ENCODE measurements at regions not wholly inside any gene's neighbourhood (a gene's known extent, or its start where the extent isn't known, plus 50 kb on each side); places are given as distances from the start of the nearest gene placed in this dataset.
"Not testable (repeated sequence)": the region's sequence is repeated elsewhere in the genome, so short reads cannot be mapped to it uniquely, and the experiment has no call there.

- no peak for DNase-seq (ENCODE audit: insufficient read length, low spot score)
- TF ChIP-seq POU2F2 (IDR thresholded peaks at IDR 0.05; ENCODE audit: low read depth, low read length) (no peak), PAX5 (IDR thresholded peaks at IDR 0.05; ENCODE audit: insufficient read depth, low read length, severe bottlenecking) (no peak), POLR2AphosphoS5 (IDR thresholded peaks at IDR 0.05; ENCODE audit: low read depth, low read length) (no peak), TAF1 (IDR thresholded peaks at IDR 0.05; ENCODE audit: low read depth, low read length) (no peak), SPI1 (IDR thresholded peaks at IDR 0.05; ENCODE audit: low read depth, low read length) (no peak), POLR2A (IDR thresholded peaks at IDR 0.05; ENCODE audit: low read depth, low read length) (no peak)
- FAIRE-seq = no peak
These were observed 476.8 kb upstream of the CDH11 start for GRCh38 chr16:65598621-65599020.

- FAIRE-seq (no peak), DNase-seq (ENCODE audit: insufficient read length, low spot score) (no peak)
- TF ChIP-seq SPI1 (IDR thresholded peaks at IDR 0.05; ENCODE audit: low read depth, low read length) = no peak
- no peak for TF ChIP-seq TAF1 (IDR thresholded peaks at IDR 0.05; ENCODE audit: low read depth, low read length)
- TF ChIP-seq PAX5 (IDR thresholded peaks at IDR 0.05; ENCODE audit: insufficient read depth, low read length, severe bottlenecking) = no peak
- no peak for TF ChIP-seq POU2F2 (IDR thresholded peaks at IDR 0.05; ENCODE audit: low read depth, low read length)
- no peak for TF ChIP-seq POLR2AphosphoS5 (IDR thresholded peaks at IDR 0.05; ENCODE audit: low read depth, low read length)
- TF ChIP-seq POLR2A (IDR thresholded peaks at IDR 0.05; ENCODE audit: low read depth, low read length) = no peak
These were observed 461.6 kb upstream of the CDH11 start for GRCh38 chr16:65583498-65583897.

- no peak for DNase-seq (ENCODE audit: insufficient read length, low spot score)
- TF ChIP-seq TAF1 (IDR thresholded peaks at IDR 0.05; ENCODE audit: low read depth, low read length) = no peak
- no peak for TF ChIP-seq POU2F2 (IDR thresholded peaks at IDR 0.05; ENCODE audit: low read depth, low read length)
- TF ChIP-seq POLR2AphosphoS5 (IDR thresholded peaks at IDR 0.05; ENCODE audit: low read depth, low read length) = no peak
- TF ChIP-seq SPI1 (IDR thresholded peaks at IDR 0.05; ENCODE audit: low read depth, low read length) = no peak
- no peak for FAIRE-seq
These were observed 457.2 kb upstream of the CDH11 start for GRCh38 chr16:65579050-65579449.

- DNase-seq (ENCODE audit: insufficient read length, low spot score) = no peak
- FAIRE-seq = no peak
- TF ChIP-seq PAX5 (IDR thresholded peaks at IDR 0.05; ENCODE audit: insufficient read depth, low read length, severe bottlenecking) (no peak), POLR2A (IDR thresholded peaks at IDR 0.05; ENCODE audit: low read depth, low read length) (no peak)
These were observed 454.8 kb upstream of the CDH11 start for GRCh38 chr16:65576631-65577030.

- FAIRE-seq (no peak), DNase-seq (ENCODE audit: insufficient read length, low spot score) (no peak)
- TF ChIP-seq POLR2A (IDR thresholded peaks at IDR 0.05; ENCODE audit: low read depth, low read length) (no peak), PAX5 (IDR thresholded peaks at IDR 0.05; ENCODE audit: insufficient read depth, low read length, severe bottlenecking) (no peak), SPI1 (IDR thresholded peaks at IDR 0.05; ENCODE audit: low read depth, low read length) (no peak), TAF1 (IDR thresholded peaks at IDR 0.05; ENCODE audit: low read depth, low read length) (no peak), POLR2AphosphoS5 (IDR thresholded peaks at IDR 0.05; ENCODE audit: low read depth, low read length) (no peak), POU2F2 (IDR thresholded peaks at IDR 0.05; ENCODE audit: low read depth, low read length) (no peak)
These were observed 454.3 kb upstream of the CDH11 start for GRCh38 chr16:65576139-65576538.

GRCh38 chr16:65574326-65574966 lies 452.6 kb upstream of the CDH11 start:
- TF ChIP-seq SPI1 (IDR thresholded peaks at IDR 0.05; ENCODE audit: low read depth, low read length) (no peak), POU2F2 (IDR thresholded peaks at IDR 0.05; ENCODE audit: low read depth, low read length) (no peak), POLR2A (IDR thresholded peaks at IDR 0.05; ENCODE audit: low read depth, low read length) (no peak), PAX5 (IDR thresholded peaks at IDR 0.05; ENCODE audit: insufficient read depth, low read length, severe bottlenecking) (no peak), TAF1 (IDR thresholded peaks at IDR 0.05; ENCODE audit: low read depth, low read length) (no peak), POLR2AphosphoS5 (IDR thresholded peaks at IDR 0.05; ENCODE audit: low read depth, low read length) (no peak)
- DNase-seq (ENCODE audit: insufficient read length, low spot score) (no peak), FAIRE-seq (no peak)

GRCh38 chr16:65572156-65572555 lies 450.3 kb upstream of the CDH11 start:
- FAIRE-seq (no peak), DNase-seq (ENCODE audit: insufficient read length, low spot score) (no peak)
- TF ChIP-seq POLR2AphosphoS5 (IDR thresholded peaks at IDR 0.05; ENCODE audit: low read depth, low read length) (no peak), POU2F2 (IDR thresholded peaks at IDR 0.05; ENCODE audit: low read depth, low read length) (no peak)

GRCh38 chr16:65570261-65570660 lies 448.4 kb upstream of the CDH11 start:
- no peak for DNase-seq (ENCODE audit: insufficient read length, low spot score)
- no peak for TF ChIP-seq POU2F2 (IDR thresholded peaks at IDR 0.05; ENCODE audit: low read depth, low read length)
- TF ChIP-seq TAF1 (IDR thresholded peaks at IDR 0.05; ENCODE audit: low read depth, low read length) = no peak
- TF ChIP-seq PAX5 (IDR thresholded peaks at IDR 0.05; ENCODE audit: insufficient read depth, low read length, severe bottlenecking) = no peak
- no peak for TF ChIP-seq POLR2A (IDR thresholded peaks at IDR 0.05; ENCODE audit: low read depth, low read length)
- TF ChIP-seq POLR2AphosphoS5 (IDR thresholded peaks at IDR 0.05; ENCODE audit: low read depth, low read length) = no peak
- no peak for TF ChIP-seq SPI1 (IDR thresholded peaks at IDR 0.05; ENCODE audit: low read depth, low read length)
- FAIRE-seq = no peak

- TF ChIP-seq SPI1 (IDR thresholded peaks at IDR 0.05; ENCODE audit: low read depth, low read length) (no peak), POLR2A (IDR thresholded peaks at IDR 0.05; ENCODE audit: low read depth, low read length) (no peak), POU2F2 (IDR thresholded peaks at IDR 0.05; ENCODE audit: low read depth, low read length) (no peak), TAF1 (IDR thresholded peaks at IDR 0.05; ENCODE audit: low read depth, low read length) (no peak), POLR2AphosphoS5 (IDR thresholded peaks at IDR 0.05; ENCODE audit: low read depth, low read length) (no peak), PAX5 (IDR thresholded peaks at IDR 0.05; ENCODE audit: insufficient read depth, low read length, severe bottlenecking) (no peak)
- no peak for DNase-seq (ENCODE audit: insufficient read length, low spot score)
- no peak for FAIRE-seq
These were observed 438.0 kb upstream of the CDH11 start for GRCh38 chr16:65559846-65560245.

- DNase-seq (ENCODE audit: insufficient read length, low spot score); FAIRE-seq: not testable (repeated sequence)
These were observed 427.8 kb upstream of the CDH11 start for GRCh38 chr16:65549689-65550088.

GRCh38 chr16:65548470-65548869 lies 426.6 kb upstream of the CDH11 start:
- TF ChIP-seq PAX5 (IDR thresholded peaks at IDR 0.05; ENCODE audit: insufficient read depth, low read length, severe bottlenecking) (no peak), POU2F2 (IDR thresholded peaks at IDR 0.05; ENCODE audit: low read depth, low read length) (no peak), SPI1 (IDR thresholded peaks at IDR 0.05; ENCODE audit: low read depth, low read length) (no peak), POLR2A (IDR thresholded peaks at IDR 0.05; ENCODE audit: low read depth, low read length) (no peak), POLR2AphosphoS5 (IDR thresholded peaks at IDR 0.05; ENCODE audit: low read depth, low read length) (no peak)
- DNase-seq (ENCODE audit: insufficient read length, low spot score) (no peak), FAIRE-seq (no peak)
